GM23338 (cell line): ENCODE measurements at regions not wholly inside any gene's neighbourhood (a gene's known extent, or its start where the extent isn't known, plus 50 kb on each side); places are given as distances from the start of the nearest gene placed in this dataset.

Experiments used
- ATAC-seq: fragments of 200-7000 bp; cut with Tn5 transposase; 3 replicates; pipeline ENCODE4 v1.9.1; 2020
- DNase-seq: peaks from one replicate; pipeline ENCODE4 v3.0.0-alpha.2; 2015; ENCODE audit warnings: low spot score
- H2AFZ ChIP-seq: fragments of 200-600 bp; sonication (generic); 2 replicates; pipeline ENCODE4 v1.8.0; 2016; ENCODE audit warnings: antibody characterized with exemption, mild to moderate bottlenecking, moderate library complexity
- H3F3A ChIP-seq: fragments of 200-600 bp; sonication (generic); replicated peaks from 2 replicates; pipeline ENCODE4 v1.8.0; 2017; ENCODE audit warnings: antibody characterized with exemption, mixed run types, low read depth
- H3K27ac ChIP-seq: fragments of 200-600 bp; sonication (generic); 2 replicates; pipeline ENCODE4 v1.6.1; 2016; ENCODE audit warnings: low read depth
- H3K27me3 ChIP-seq: fragments of 200-600 bp; sonication (generic); 2 replicates; pipeline ENCODE4 v1.8.0; 2016; ENCODE audit warnings: mild to moderate bottlenecking, mixed run types, moderate library complexity; ENCODE audit not compliant: insufficient read depth
- H3K36me3 ChIP-seq: fragments of 200-600 bp; sonication (generic); 2 replicates; pipeline ENCODE4 v1.8.0; 2016; ENCODE audit warnings: mild to moderate bottlenecking; ENCODE audit not compliant: insufficient read depth
- H3K4me1 ChIP-seq: fragments of 200-600 bp; sonication (generic); 2 replicates; pipeline ENCODE4 v1.8.0; 2016; ENCODE audit warnings: mild to moderate bottlenecking, moderate library complexity; ENCODE audit not compliant: insufficient read depth
- H3K4me2 ChIP-seq: fragments of 200-600 bp; sonication (generic); 2 replicates; pipeline ENCODE4 v1.7.1; 2017; ENCODE audit warnings: mixed run types
- H3K4me3 ChIP-seq: fragments of 200-600 bp; sonication (generic); 2 replicates; pipeline ENCODE4 v1.6.1; 2016; ENCODE audit warnings: mixed run types
- H3K79me2 ChIP-seq: fragments of 200-600 bp; sonication (generic); replicated peaks from 2 replicates; pipeline ENCODE4 v1.8.0; 2017; ENCODE audit warnings: mild to moderate bottlenecking; ENCODE audit not compliant: insufficient read depth
- H3K9me2 ChIP-seq: fragments of 200-600 bp; sonication (generic); 2 replicates; pipeline ENCODE4 v1.8.0; 2017; ENCODE audit not compliant: insufficient read depth
- H4K20me1 ChIP-seq: fragments of 200-600 bp; sonication (generic); replicated peaks from 2 replicates; pipeline ENCODE4 v1.8.0; 2017; ENCODE audit warnings: mild to moderate bottlenecking; ENCODE audit not compliant: insufficient read depth
- H3K27ac Mint-ChIP-seq: 2 replicates; pipeline ENCODE4 v1.8.0; 2020; ENCODE audit warnings: inconsistent platforms, mild to moderate bottlenecking, moderate library complexity, mixed read lengths
- H3K27me3 Mint-ChIP-seq: 3 replicates; pipeline ENCODE4 v1.8.0; 2022; ENCODE audit warnings: low read depth, mild to moderate bottlenecking, moderate library complexity, mixed read lengths, inconsistent platforms; ENCODE audit not compliant: insufficient read depth, poor library complexity
- H3K36me3 Mint-ChIP-seq: 3 replicates; pipeline ENCODE4 v1.8.0; 2021; ENCODE audit warnings: low read depth, mild to moderate bottlenecking, inconsistent platforms, moderate library complexity, mixed read lengths
- H3K4me1 Mint-ChIP-seq: 3 replicates; pipeline ENCODE4 v1.8.0; 2020; ENCODE audit warnings: mild to moderate bottlenecking, inconsistent platforms, mixed read lengths
- H3K4me3 Mint-ChIP-seq: 3 replicates; pipeline ENCODE4 v1.8.0; 2021; ENCODE audit warnings: moderate library complexity, mild to moderate bottlenecking, inconsistent platforms, mixed read lengths
- H3K9me3 Mint-ChIP-seq: 3 replicates; pipeline ENCODE4 v1.8.0; 2020; ENCODE audit warnings: moderate library complexity, mild to moderate bottlenecking, inconsistent platforms, mixed read lengths
- CREB1 ChIP-seq: fragments of 250-450 bp; sonication (Bioruptor Pico); IDR thresholded peaks from 2 replicates; pipeline ENCODE4 v1.5.0; 2020; ENCODE audit warnings: low read depth, mild to moderate bottlenecking, moderate library complexity
- CTCF ChIP-seq, 2 experiments: fragments of 200-600 bp in 1 of 2; sonication (generic) in 1 of 2; conservative IDR thresholded peaks; 2 replicates each; pipeline versions ENCODE4 v1.5.1 to v1.6.1; 2016 to 2017; ENCODE audit warnings: antibody characterized with exemption in 2 of 2, low read depth in 2 of 2, mild to moderate bottlenecking in 2 of 2, moderate library complexity in 1 of 2
- ETS1 ChIP-seq: IDR thresholded peaks from 2 replicates; pipeline ENCODE4 v1.6.1; 2016; ENCODE audit warnings: antibody characterized with exemption
- EZH2 ChIP-seq: fragments of 200-600 bp; sonication (generic); IDR thresholded peaks from one replicate; pipeline ENCODE4 v1.8.0; 2017; ENCODE audit warnings: antibody characterized with exemption, mild to moderate bottlenecking, low read depth; ENCODE audit not compliant: unreplicated experiment
- EZH2phosphoT487 ChIP-seq: fragments of 200-600 bp; sonication (generic); IDR thresholded peaks from one replicate; pipeline ENCODE4 v1.8.1; 2018; ENCODE audit warnings: antibody characterized with exemption; ENCODE audit not compliant: unreplicated experiment
- JUNB ChIP-seq: IDR thresholded peaks from one replicate; pipeline ENCODE4 v1.6.1; 2016; ENCODE audit warnings: antibody characterized with exemption; ENCODE audit not compliant: unreplicated experiment
- POLR2AphosphoS5 ChIP-seq: IDR thresholded peaks from 2 replicates; pipeline ENCODE4 v1.6.1; 2016; ENCODE audit warnings: antibody characterized with exemption, low read depth
- REST ChIP-seq: IDR thresholded peaks from one replicate; pipeline ENCODE4 v1.6.1; 2018; ENCODE audit warnings: antibody characterized with exemption; ENCODE audit not compliant: unreplicated experiment
- STAT1 ChIP-seq: IDR thresholded peaks from one replicate; pipeline ENCODE4 v1.6.1; 2016; ENCODE audit warnings: antibody characterized with exemption; ENCODE audit not compliant: unreplicated experiment
- ZNF462 ChIP-seq: fragments of 250-450 bp; sonication (Bioruptor Pico); IDR thresholded peaks from 2 replicates; pipeline ENCODE4 v1.5.0; 2020; ENCODE audit warnings: mild to moderate bottlenecking, moderate library complexity

GRCh38 chr15:47951781-47952180, 169.0 kb upstream of the SLC24A5 start:
- H3K4me1 ChIP-seq = no peaks in the 10 kb centered on the region; the same call in 1 of the 2 replicates
- Mint-ChIP-seq H3K4me3 (no peak overlapping the region), H3K36me3 (no peaks in the 10 kb centered on the region), H3K9me3 (no peaks in the 10 kb centered on the region; the same call in 2 of the 3 replicates), H3K4me1 (peaks cover 17% of the 10 kb centered on the region), H3K27ac (no peak overlapping the region), H3K27me3 (peaks cover 3% of the 10 kb centered on the region)
- H3K9me2 ChIP-seq = peaks cover 6% of the 10 kb centered on the region; the same call in 1 of the 2 replicates
- H4K20me1 ChIP-seq = no peaks in the 10 kb centered on the region
- H3K79me2 ChIP-seq = no peaks in the 10 kb centered on the region
- H3F3A ChIP-seq = no peaks in the 10 kb centered on the region
- TF ChIP-seq CREB1 (CRISPR knock-in tag) = no peak
- TF ChIP-seq STAT1 = no peak
- no peak for TF ChIP-seq POLR2AphosphoS5
- TF ChIP-seq JUNB = no peak
- TF ChIP-seq EZH2phosphoT487 = no peak
- no peak for TF ChIP-seq CTCF (conservative IDR thresholded peaks at IDR 0.05; ENCODE audit: low read depth in 2 of 2)
- TF ChIP-seq ZNF462 = no peak
- no peak for TF ChIP-seq REST
- no peak for TF ChIP-seq ETS1
- no peak for TF ChIP-seq EZH2
- no peak overlapping the region for H2AFZ ChIP-seq
- ATAC-seq (no peak), DNase-seq (no peak)
- no peaks in the 10 kb centered on the region for H3K36me3 ChIP-seq
- no peak overlapping the region for H3K27ac ChIP-seq
- no peak overlapping the region for H3K4me2 ChIP-seq
- no peak overlapping the region for H3K4me3 ChIP-seq
- H3K27me3 ChIP-seq = no peaks in the 10 kb centered on the region
